Cardiac muscle cell (in vitro differentiated cells and primary cell): ENCODE measurements at regions not wholly inside any gene's neighbourhood (a gene's known extent, or its start where the extent isn't known, plus 50 kb on each side); places are given as distances from the start of the nearest gene placed in this dataset.
"Not testable (repeated sequence)": the region's sequence is repeated elsewhere in the genome, so short reads cannot be mapped to it uniquely, and the experiment has no call there.

Experiments
- DNase-seq, 2 donors: peaks; one replicate each; pipeline versions ENCODE4 v3.0.0 to v3.0.0-alpha.2; 2010 to 2017; ENCODE audit warnings: low read depth in 1 of 2, low spot score in 1 of 2
- H3K27ac ChIP-seq: fragments of 200-600 bp; sonication (generic); 2 replicates; pipeline ENCODE4 v1.5.1; 2016
- H3K27me3 ChIP-seq: fragments of 200-600 bp; sonication (generic); 2 replicates; pipeline ENCODE4 v1.6.0; 2016; ENCODE audit warnings: control low read depth
- H3K36me3 ChIP-seq: fragments of 200-600 bp; sonication (generic); 2 replicates; pipeline ENCODE4 v1.5.1; 2016; ENCODE audit warnings: control low read depth
- H3K4me1 ChIP-seq: fragments of 200-600 bp; sonication (generic); 2 replicates; pipeline ENCODE4 v1.8.1; 2017; ENCODE audit warnings: low read depth, mild to moderate bottlenecking, mixed run types
- H3K4me3 ChIP-seq: fragments of 200-600 bp; sonication (generic); 2 replicates; pipeline ENCODE4 v1.5.1; 2016; ENCODE audit warnings: mild to moderate bottlenecking
- H3K9me3 ChIP-seq: fragments of 200-600 bp; sonication (generic); 2 replicates; pipeline ENCODE4 v1.5.1; 2017; ENCODE audit warnings: low read depth, mild to moderate bottlenecking, control low read depth
- TF ChIP-seq, protein P1 (sequence below): IDR thresholded peaks from 2 replicates; pipeline ENCODE4 v1.5.1; 2012; ENCODE audit warnings: low read depth, mild to moderate bottlenecking, low read length

DNA sequence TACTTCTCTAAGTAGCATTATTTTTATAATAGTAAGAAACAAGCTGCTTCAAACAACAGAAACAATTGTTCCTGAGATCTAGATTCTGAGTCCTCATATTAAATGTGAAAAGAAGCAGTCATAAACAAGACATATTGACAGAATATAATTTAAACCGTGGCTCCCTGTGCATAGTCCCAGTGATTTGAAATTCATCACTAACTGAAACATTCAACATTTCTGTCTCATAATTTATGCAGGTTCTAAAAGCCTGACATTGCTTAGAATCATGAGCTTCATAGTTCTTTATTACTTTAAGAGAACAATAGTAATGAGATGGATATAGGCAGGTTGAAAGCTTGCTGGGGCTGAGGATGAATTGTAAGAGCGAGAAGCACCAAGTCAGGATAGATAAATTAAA, 375.5 kb upstream of the MAGEB18 start:
- Histone ChIP-seq H3K9me3 (no peaks in the 10 kb centered on the region), H3K27me3 (no peaks in the 10 kb centered on the region), H3K27ac (no peak overlapping the region), H3K4me3 (no peak overlapping the region), H3K36me3 (no peaks in the 10 kb centered on the region), H3K4me1 (no peaks in the 10 kb centered on the region)
- TF ChIP-seq, protein P1, sequence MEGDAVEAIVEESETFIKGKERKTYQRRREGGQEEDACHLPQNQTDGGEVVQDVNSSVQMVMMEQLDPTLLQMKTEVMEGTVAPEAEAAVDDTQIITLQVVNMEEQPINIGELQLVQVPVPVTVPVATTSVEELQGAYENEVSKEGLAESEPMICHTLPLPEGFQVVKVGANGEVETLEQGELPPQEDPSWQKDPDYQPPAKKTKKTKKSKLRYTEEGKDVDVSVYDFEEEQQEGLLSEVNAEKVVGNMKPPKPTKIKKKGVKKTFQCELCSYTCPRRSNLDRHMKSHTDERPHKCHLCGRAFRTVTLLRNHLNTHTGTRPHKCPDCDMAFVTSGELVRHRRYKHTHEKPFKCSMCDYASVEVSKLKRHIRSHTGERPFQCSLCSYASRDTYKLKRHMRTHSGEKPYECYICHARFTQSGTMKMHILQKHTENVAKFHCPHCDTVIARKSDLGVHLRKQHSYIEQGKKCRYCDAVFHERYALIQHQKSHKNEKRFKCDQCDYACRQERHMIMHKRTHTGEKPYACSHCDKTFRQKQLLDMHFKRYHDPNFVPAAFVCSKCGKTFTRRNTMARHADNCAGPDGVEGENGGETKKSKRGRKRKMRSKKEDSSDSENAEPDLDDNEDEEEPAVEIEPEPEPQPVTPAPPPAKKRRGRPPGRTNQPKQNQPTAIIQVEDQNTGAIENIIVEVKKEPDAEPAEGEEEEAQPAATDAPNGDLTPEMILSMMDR: no peak
- DNase-seq: no peak

GRCh38 chrX:25771853-25772252, 366.3 kb upstream of the MAGEB18 start:
- H3K9me3 ChIP-seq, H3K27ac ChIP-seq, H3K4me3 ChIP-seq, H3K27me3 ChIP-seq, H3K4me1 ChIP-seq, H3K36me3 ChIP-seq, DNase-seq: not testable (repeated sequence)

DNA sequence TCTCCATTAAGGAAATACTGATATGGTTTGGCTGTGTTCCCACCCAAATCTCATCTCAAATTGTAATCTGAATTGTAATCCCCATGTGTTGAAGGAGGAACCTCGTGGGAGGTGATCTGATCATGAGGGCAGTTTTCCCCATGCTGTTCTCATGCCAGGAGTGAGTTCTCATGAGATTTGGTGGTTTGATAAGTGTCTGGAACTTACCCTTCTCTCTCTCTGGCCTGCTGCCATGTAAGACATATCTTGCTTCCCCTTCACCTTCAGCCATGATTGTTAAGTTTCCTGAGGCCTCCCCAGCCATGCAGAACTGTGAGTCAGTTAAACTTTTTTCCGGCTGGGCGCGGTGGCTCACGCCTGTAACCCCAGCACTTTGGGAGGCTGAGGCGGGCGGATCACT, 340.3 kb upstream of the MAGEB18 start:
- not testable (repeated sequence) for H3K9me3 ChIP-seq, H3K4me1 ChIP-seq, H3K27ac ChIP-seq, H3K27me3 ChIP-seq, H3K4me3 ChIP-seq, H3K36me3 ChIP-seq
- peak in 1 of 2 donors; percentile 5 for DNase-seq

DNA sequence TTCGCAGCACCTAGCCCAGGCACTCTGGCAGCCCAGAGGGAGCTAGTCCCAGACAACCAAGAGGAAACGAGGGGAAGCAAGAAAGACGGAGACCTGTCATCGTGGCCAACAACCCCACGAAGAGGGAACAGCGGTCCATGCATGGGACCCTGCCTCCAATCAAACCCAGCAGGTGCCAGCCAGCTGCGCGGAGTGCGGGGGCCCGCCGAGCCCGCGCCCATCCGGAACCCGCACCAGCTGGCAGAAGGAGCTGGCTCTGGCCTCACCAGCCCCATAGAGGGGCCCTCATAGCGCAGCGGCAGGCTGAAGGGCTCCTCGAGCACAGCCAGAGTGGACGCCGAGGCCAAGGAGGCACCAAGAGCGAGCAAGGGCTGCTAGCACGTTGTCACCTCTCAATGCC, 332.4 kb upstream of the MAGEB18 start:
- Histone ChIP-seq H3K36me3 (no peaks in the 10 kb centered on the region), H3K9me3 (no peaks in the 10 kb centered on the region), H3K27ac (no peak overlapping the region), H3K4me3 (no peak overlapping the region), H3K27me3 (no peaks in the 10 kb centered on the region), H3K4me1 (no peaks in the 10 kb centered on the region)
- TF ChIP-seq, protein P1: no peak
- no peak for DNase-seq

DNA sequence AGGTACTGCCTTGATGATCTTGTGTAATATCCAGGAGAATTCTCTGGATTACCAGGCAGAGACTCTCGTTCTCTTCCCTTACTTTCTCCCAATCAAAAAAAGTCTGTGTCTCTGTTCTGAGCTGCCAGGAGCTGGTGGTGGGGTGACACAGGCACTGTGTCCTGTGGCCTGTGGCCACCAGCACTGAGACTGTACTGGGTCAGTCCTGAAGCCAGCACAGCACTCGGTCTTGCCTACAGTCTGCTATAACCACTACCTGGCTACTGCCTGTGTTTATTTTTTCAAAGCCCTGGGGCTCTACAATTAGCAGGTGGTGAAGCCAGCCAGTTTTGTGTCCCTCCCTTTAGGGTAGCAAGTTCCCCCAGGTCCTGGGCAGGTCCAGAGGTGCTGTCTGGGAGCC, 331.1 kb upstream of the MAGEB18 start:
- Histone ChIP-seq H3K27ac (no peak overlapping the region), H3K4me1 (no peaks in the 10 kb centered on the region), H3K4me3 (no peak overlapping the region), H3K36me3 (no peaks in the 10 kb centered on the region), H3K27me3 (no peaks in the 10 kb centered on the region), H3K9me3 (no peaks in the 10 kb centered on the region)
- no peak for DNase-seq
- TF ChIP-seq, protein P1: no peak

DNA sequence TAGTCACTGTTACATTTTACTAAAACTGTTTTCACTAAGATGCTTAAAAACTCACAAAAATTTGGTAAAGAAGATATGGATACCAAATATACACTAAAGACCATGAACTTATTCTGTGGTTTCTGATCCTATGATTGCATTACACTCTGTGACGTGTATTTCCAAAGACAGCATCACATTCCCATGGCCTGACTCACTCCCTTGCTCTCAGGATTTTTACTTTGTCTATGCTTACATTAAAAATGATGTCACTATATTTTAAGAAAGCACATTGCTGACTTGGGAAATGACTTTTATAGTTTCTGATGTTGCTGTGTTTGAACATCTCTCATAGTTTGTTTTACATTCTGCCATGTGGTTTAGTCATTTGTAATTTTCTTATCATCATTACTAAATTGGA, 327.9 kb upstream of the MAGEB18 start:
- H3K4me3 ChIP-seq: no peak overlapping the region
- no peaks in the 10 kb centered on the region for H3K9me3 ChIP-seq
- TF ChIP-seq, protein P1: no peak
- H3K27me3 ChIP-seq: no peaks in the 10 kb centered on the region
- no peak overlapping the region for H3K27ac ChIP-seq
- no peaks in the 10 kb centered on the region for H3K36me3 ChIP-seq
- DNase-seq: peak in 1 of 2 donors; percentile 71
- no peaks in the 10 kb centered on the region for H3K4me1 ChIP-seq

- Histone ChIP-seq H3K4me3 (no peak overlapping the region), H3K4me1 (no peaks in the 10 kb centered on the region), H3K36me3 (no peaks in the 10 kb centered on the region), H3K27ac (no peak overlapping the region), H3K9me3 (no peaks in the 10 kb centered on the region), H3K27me3 (no peaks in the 10 kb centered on the region)
- TF ChIP-seq, protein P1: no peak
- DNase-seq: no peak
Measured at GRCh38 chrX:25819879-25820278, 318.3 kb upstream of the MAGEB18 start.
